ENCODE measurements at regions not wholly inside any gene's neighbourhood (a gene's known extent, or its start where the extent isn't known, plus 50 kb on each side); places are given as distances from the start of the nearest gene placed in this dataset.

DNA sequence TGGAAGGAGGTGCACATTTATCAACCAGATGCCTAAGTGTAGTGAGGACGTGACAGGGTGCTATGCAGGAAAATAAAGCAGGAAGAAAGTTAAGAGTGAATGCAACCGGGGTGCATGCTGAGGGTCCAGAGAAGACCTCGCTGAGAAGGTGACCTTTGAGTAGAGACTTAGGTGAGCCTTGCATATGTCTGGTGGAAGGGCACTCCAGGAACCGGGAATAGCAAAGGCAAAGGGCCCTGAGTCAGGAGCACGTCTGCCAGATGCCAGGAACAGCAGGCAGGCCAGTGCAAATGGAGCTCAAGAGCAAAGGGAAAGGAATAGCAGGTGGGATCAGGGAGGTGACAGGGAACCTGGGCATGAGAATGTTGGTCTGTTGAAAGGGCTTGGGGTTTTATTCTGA, 445.5 kb downstream of the PREX1 start:
- TF ChIP-seq, protein P1, sequence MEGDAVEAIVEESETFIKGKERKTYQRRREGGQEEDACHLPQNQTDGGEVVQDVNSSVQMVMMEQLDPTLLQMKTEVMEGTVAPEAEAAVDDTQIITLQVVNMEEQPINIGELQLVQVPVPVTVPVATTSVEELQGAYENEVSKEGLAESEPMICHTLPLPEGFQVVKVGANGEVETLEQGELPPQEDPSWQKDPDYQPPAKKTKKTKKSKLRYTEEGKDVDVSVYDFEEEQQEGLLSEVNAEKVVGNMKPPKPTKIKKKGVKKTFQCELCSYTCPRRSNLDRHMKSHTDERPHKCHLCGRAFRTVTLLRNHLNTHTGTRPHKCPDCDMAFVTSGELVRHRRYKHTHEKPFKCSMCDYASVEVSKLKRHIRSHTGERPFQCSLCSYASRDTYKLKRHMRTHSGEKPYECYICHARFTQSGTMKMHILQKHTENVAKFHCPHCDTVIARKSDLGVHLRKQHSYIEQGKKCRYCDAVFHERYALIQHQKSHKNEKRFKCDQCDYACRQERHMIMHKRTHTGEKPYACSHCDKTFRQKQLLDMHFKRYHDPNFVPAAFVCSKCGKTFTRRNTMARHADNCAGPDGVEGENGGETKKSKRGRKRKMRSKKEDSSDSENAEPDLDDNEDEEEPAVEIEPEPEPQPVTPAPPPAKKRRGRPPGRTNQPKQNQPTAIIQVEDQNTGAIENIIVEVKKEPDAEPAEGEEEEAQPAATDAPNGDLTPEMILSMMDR (IDR thresholded peaks at IDR 0.05; ENCODE audit: borderline replicate concordance, extremely low read depth, low read length, poor library complexity, severe bottlenecking), result no peak
- TF ChIP-seq EZH2 (IDR thresholded peaks at IDR 0.05; ENCODE audit: borderline replicate concordance, low read depth, low read length, severe bottlenecking), result no peak
